TTC549 (cell line): ENCODE measurements at regions not wholly inside any gene's neighbourhood (a gene's known extent, or its start where the extent isn't known, plus 50 kb on each side); places are given as distances from the start of the nearest gene placed in this dataset.
"Not testable (repeated sequence)": the region's sequence is repeated elsewhere in the genome, so short reads cannot be mapped to it uniquely, and the experiment has no call there.

Experiments
- FAIRE-seq: peaks from 2 replicates; lab custom pipeline; 2012; peaks lifted over from hg19 to GRCh38; lab: Jason Lieb, UNC

DNA sequence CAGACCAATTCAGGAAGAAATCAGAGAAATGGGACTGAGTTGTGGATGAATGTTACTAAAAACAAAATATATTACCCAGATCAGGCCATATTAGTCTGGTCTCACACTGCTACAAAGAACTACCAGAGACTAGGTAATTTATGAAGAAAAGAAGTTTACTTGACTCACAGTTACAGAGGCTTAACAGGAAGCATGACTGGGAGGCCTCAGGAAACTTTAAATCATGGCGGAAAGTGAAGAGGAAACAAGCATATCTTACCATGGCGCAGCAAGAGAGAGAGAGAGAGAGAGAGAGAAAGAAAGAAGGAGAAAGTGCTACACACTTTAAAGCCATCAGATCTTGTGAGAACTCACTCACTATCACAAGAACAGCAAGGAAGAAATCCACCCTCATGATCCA is 636.8 kb upstream of the GRM3 start:
- no peak for FAIRE-seq

DNA sequence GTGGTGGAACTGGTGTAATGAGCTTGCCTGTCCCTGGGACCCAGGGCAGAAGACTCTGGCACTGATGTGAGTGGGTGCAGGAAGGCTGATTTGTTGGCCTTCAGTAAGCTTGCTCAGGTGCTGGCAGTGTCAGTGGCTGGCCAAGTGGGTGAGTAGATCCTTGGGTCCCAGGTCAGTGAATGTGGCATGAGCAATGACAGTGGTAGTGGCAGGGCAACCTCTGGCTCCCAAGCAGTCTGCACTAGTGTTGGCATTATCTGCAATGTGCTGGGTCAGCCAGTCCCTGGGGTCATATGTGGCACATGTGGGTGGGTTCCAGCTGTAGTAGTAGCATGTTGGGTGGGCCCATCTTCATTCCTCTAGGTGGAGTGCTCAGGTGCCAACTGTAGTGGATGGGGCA is 640.9 kb upstream of the GRM3 start:
- FAIRE-seq, result no peak

DNA sequence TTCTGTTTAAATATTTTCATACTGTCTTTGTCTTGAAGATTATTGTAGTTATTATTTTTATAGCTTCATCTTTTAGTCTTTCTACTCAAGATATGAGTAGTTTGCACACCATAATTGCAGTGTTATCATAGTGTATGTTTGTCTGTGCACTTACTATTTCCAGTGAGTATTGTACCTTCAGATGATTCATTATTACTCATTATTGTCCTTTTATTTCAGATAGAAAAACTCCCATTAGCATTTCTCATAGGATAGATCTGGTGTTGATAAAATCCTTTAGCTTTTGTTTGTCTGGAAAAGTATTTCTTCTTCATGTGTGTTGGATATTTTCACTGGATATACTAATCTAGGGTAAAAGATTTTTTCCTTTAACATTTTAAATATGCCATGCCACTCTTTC is 646.2 kb upstream of the GRM3 start:
- FAIRE-seq, result no peak

DNA sequence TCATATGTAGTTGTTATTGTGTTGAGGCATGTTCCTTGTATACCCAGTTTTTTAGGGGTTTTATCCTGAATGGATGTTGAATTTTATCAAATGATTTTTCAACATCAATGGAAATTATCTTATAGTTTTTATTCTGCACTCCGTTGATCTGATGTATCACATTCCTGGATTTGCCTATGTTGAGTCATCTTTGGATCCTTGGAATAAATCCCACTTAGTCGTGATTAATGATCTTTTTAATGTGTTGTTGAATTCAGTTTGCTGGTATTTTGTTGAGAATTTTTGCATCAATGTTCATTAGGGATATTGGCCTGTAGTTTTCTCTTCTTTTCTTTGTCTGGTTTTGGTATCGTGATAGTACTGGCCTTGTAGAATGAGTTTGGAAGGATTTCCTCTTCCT is 648.6 kb upstream of the GRM3 start:
- no peak for FAIRE-seq

DNA sequence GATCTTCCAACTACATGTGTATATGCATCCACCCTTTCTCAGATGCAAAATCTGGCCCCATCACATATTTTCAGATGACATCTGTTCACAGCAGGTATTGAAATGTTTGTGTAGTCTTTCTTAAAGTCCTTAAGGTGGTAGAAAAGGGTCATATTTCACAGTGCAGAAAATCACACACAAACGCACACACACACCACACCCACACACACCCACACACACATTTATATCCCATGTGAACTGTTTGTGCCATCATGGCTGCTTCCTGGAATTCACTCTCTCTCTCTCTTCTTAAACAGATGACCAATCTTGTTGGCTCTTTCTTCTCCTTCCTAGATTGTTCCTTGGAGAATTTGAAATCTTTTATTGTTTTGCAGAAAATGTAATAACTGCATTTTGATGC is 663.0 kb upstream of the GRM3 start:
- FAIRE-seq, result no peak

DNA sequence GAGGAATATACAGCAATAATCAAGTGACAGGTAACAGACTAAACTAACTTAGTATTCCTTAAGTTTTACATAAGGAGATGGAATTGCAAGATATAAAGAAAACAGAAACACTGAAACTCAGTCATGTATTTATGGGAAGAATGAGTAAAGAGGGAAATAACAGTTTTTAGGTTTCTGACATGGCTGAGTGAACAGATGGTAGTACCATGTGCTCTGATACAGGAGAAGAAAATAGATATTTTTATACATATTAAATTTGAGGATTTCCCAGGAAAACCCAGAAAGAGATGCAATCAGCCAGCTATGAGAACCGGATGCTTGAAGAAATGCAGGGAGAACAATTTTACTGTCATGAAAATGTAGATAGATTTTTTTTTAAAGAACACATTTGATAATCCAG is 669.5 kb upstream of the GRM3 start:
- FAIRE-seq, result no peak

DNA sequence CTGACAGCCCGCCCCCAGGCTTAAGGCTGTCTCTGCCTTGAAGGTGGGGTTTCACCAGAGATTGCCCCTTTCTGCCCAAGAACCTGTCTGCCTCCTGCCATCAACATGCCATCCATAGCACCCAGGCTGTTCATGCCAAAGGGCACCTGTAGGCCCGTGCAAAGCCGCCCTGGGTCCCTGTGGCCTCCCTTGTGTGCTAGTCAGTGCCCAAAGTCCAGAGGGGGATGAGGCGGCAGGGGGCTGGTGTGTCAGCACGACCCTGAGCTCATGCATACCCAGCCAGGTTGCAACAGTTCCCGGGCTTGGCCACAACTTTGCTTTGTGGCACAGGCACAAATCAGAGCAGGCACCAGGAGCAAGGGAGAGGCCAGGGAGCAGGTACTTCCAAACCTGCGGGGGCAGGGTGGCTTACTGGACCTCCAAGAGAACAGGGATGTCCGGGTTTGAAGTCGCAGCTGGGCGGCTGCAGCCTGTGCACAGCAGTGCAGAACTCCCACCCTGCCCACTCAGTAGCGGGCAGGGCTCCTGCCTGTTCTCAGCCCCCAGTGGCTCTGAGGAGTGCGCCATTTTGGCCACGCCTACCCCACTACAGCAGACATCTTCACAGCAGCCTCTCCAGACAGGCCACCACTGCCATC is 671.1 kb upstream of the GRM3 start:
- FAIRE-seq, result no peak

DNA sequence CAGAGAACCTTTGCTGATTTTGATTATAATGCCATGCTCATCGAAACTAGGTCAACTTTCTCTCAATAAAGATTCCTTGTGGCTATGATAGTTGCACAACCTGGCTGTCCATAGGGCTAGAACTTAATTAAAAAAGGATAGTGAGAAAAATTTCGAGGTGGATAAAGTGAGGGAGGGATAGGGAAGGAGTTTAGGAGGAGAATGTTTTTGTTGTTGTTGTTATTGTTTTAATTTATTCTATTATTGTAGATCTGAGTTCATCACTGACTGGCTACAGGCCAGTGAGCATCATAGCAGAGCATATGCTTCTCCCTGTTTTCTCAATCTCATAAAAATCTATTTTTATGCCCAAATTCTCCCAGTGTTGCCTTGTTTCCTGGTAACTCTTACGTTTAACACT is 688.7 kb upstream of the GRM3 start:
- no peak for FAIRE-seq

DNA sequence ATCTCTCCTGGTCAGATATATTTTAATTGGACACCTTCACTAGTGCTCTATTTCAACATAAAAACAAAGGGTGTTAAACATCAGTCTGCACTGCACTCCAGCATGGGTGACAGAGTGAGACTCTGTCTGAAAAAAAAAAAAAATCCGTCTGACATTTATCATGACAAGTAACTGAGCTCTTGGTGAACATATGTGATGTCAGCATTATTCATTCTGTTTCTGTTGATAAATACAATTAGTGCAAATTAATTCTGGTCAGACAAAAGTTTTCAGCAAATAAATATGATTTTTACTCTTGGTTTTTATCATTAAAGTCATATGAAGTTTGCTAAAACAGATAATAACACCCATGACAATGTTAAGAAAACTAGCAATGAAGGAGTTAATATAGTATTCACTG is 692.8 kb upstream of the GRM3 start:
- FAIRE-seq, result no peak

DNA sequence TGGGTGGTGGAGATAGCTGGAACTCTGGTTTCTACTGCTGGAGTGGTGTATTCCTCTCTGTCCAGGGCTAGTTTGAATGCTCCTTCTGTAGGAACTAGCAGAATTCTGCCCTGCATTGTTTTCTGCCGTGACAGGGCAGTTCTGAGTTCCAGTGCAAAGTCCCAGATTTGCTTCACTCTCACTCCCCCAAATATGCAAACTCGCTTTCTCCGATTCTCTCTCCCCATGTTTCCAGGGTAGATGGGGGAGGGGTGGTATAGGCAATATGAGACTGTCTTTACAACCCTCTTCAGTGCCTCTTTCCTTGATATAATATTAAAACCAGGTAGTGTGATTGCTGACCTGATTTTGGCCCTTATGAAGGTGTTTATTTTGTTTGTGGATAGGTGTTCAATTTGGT is 693.3 kb upstream of the GRM3 start:
- no peak for FAIRE-seq

DNA sequence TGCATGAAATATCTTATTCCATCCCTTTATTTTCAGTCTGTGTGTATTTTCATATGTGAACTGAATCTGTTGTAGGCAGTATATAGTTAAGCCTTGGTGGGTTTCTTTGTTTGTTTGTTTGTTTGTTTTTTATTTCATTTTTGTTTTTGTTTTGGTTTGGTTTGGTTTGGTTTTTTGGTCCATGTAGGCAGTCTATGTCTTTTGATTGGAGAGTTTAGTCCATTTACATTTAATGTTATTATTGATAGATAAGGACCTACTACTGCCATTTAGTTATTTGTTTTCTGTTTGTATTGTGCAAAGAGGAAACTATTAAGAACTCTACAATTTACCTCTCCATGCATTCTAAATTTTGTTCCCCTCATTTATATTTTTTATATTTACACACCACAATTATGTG is 695.9 kb upstream of the GRM3 start:
- no peak for FAIRE-seq

DNA sequence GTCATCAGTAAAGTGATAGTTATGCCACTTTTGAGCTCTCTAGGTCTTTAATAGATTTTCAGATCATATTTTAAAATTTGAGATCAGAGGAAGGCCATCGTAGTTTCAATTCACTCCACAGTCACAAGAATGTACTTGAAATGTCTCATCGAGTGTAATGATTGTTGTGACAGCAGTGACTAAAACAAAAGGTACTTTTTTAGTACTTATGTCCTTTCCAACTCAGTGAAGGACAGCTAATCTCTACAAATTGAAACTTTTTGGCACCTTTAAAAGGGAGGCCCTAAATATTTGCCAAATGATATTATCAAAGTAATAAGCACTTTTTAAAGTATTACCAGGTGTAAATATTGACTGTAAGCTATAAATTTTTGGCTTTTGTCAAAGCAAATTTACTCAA is 702.9 kb upstream of the GRM3 start:
- no peak for FAIRE-seq

DNA sequence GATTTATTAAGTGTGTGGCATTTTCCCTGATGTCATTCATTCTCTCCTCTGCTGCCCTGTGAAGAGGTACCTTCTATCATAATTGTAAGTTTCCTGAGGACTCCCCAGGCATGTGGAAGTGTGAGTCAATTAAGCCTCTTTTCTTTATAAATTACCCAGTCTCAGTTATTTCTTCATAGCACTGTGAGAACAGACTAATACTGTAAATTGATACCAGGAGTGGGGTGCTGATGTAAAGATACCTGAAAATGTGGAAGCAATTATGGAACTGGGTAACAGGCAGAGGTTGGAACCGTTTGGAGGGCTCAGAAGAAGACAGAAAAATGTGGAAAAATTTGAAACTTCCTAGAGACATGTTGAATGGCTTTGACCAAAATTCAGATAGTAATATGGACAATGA is 711.8 kb upstream of the GRM3 start:
- no peak for FAIRE-seq

DNA sequence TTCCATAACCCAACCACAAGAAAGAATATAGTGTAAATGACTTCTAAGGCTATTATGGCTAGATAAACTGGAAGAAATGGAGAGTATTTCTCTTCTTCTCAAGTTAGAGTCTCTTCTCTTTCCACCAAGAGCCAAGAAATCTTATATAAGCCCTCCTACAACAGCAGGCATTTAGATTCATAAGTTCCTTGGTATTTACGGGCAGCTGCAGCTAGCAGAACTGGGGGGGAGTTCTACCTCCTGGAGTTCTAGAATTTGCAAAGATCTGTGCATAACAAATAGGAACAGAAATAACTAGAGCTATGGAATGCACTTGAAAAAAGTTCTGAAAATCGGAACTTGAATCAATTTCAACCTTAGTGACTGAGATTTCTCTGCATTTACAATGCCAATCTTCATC is 715.2 kb upstream of the GRM3 start:
- no peak for FAIRE-seq

DNA sequence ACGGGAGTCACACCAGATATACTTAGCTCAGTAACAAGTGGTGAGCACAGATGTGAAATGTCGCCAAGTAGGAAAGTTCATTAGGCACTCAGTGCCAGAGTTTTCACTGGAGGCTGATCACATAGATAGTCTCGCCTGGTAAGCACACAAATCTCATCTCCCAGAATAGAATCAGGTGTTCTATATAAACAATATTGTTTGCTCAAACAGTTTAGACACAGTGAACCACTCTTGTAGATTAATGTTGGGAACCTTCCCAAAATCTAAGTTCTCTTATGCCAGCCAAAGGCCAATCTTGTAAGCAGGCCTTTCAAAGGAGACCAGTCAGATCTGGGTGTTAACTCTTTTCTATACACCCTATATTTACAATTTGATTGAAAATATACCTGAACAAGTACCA is 716.5 kb upstream of the GRM3 start:
- no peak for FAIRE-seq

DNA sequence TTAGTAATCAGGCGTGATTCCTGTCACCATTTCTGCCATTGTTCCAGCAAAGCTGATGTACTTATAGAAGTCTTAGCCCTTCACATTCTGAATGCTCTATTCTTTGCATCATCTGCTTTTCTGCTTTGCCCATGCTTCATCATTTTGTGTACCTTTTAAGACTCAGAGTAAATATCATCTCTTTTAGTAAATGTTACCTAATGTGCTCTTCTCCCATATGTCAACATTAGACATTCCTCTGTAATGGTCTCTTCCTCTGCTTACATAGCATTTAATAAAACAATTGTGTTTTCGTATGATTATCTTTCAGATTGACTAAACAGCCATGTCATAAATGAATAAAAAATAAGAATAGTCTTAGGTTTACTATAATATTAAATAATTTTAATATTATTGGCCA is 719.6 kb upstream of the GRM3 start:
- no peak for FAIRE-seq

DNA sequence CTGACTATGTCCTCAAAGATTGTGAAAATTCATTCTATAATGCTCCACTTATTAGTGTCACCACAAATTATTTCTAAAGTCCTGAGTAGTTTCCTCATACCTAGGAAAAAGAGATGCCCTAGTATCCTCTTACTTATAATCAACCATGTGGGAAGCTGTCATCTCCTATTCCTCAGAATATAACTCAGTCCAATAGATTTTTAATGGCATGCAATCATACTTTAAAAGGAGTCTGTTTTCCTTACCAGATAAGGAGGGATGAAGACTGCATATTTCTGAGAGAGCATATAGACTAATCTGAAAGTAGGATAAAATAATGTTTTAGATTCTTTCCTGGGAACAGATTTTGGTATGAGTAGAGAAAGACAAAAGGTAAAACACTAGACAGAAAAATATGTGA is 727.7 kb upstream of the GRM3 start:
- no peak for FAIRE-seq

DNA sequence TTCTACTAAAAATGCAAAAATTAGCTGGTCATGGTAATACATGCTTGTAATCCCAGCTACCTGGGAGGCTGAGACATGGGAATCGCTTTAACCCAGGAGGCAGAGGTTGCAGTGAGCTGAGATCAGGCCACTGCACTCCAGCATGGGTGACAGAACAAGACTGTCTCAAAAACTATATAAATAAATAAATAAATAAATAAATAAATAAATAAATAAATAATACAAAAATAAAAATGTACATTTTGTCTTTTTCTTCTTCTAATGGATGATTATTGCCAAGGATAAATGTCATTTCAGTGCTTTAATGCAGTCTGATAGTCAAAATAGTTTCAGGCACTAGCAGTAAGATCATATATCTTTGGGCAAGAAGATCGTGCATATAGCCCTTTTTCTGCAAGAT is 727.6 kb upstream of the SEMA3D start:
- no peak for FAIRE-seq

DNA sequence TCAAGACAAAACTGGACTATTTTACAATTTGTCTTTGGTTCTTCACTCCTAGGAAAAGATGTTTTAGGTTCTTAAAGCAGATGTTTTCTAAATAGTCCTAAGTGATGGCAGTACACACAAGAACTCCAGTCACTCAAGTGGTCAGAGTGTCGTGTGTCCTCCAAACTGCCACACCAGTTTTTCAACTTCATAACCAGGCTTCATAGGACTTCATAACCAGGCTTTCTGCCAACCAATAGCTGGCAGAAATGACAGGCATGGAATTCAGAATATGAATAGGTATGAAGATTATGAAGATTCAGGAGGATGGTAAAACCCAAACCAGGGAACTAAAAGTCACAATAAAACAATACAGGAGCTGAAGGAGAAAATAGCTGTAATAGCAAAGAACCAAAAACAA is 721.2 kb upstream of the SEMA3D start:
- FAIRE-seq, result no peak

DNA sequence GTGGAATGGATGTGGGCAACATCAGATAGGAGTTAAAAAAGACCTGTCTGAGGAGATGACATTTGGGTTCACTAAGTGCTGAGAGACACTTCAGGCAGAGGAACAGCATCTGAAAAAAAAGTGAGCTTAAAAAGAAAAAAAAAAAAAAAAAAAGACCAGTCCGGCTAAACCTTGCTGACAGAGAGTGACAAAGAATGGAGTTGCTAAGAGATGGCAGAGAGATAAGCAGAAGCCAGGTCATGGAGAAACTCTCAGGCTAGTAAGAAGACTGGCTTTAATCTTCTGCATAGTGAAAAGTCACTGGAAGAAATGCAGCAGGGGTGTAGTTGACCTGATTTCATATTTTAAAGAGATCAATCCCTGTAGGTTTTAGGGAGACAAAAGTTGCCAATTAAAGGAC is 711.1 kb upstream of the SEMA3D start:
- no peak for FAIRE-seq

DNA sequence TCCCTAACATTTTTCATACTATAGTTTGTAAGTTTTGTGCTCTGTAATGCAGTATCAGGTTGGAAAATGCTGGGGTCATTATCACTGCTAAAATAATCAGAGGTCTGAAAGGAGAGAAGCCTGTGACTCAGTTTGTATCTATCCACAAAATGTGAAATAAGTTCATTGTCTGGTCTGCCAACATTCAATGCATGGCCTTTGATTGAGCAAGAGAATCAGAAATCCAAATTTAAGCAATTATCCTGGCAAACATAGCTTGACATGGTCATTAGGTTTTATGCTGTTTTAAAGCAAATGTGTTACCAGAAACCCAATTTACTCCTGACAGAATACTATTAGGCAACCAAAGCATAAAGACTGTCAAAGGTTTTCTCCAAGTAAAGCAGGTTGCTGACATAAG is 709.7 kb upstream of the SEMA3D start:
- no peak for FAIRE-seq

DNA sequence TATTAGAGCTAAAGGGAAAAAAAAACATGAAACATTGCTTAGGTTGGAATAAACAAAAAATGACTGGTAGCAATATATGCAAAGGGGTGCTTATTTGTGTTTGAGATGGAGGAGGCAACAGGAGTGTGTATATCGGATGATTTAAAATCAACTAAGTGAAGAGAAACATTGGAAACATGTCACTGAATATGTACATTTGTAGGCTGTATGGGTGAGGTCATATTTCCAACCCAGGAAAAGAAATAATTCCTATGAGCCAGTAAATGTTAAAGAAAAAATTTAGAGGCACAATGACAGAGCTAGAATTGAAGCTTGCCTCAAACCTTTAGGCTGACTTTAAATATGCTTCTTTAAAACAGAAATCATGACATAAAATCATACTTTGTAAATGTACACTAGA is 709.0 kb upstream of the SEMA3D start:
- no peak for FAIRE-seq

DNA sequence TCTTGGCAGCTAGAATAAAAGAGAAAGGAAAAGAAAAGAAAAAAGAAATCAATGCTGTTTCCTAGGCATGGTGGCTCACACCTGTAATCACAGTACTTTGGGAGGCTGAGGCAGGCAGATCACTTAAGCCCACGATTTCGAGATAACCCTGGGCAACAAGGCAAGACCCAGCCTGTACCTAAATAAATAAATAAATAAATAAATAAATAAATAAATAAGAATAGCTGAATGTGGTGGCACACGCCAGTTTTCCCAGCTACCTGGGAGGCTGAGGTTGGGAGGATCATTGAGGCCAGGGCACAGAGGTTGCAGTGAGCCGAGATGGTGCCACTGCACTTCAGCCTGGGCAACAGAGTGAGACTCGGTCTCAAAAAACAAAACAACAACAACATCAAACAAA is 705.0 kb upstream of the SEMA3D start:
- FAIRE-seq, result not testable (repeated sequence)

DNA sequence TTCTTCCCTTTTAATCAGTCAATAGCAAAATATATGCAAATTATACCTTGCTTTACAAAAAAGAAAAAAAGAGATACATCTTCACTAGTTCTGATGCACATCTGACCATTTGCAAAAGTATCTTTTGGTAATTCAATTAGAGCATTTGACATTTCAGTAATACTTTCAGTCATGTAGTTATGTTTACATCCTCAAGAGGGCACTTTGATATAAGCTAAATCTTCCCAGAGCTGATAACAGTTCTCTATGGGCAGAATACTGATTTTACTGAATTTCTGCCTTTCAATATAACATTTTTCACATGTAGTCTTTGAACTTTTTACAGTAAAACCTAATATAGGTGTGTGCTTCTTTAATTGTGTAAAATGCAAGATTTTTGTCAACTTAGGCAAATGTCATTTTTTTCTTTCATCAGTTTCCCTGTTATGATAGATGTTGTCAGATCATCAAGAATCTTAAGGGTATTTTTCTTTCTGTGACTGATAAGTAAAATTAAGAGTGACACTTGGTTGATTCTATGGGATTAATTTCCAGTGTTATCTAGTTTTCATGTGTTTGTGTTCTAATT is 703.5 kb upstream of the SEMA3D start:
- FAIRE-seq, result peak; percentile 90

DNA sequence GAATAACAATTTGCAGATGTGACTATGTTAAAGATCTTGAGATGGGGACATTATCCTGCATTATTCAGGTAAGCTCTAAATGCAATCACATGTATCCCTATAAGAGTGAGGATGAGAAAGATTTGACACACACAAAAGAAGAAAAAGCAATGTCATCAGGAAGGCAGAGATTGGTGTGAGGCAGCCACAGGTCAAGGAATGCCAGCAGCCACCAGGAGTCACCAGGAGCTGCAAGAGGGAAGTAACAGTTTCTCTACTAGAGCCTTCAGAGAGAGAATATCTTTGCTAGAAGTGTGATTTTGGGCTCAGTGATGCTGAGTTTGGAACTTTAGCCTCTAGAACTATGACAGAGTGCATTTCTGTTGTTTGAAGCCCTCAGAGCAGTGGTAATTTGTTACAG is 700.3 kb upstream of the SEMA3D start:
- no peak for FAIRE-seq
